ENCODE measurements at regions not wholly inside any gene's neighbourhood (a gene's known extent, or its start where the extent isn't known, plus 50 kb on each side); places are given as distances from the start of the nearest gene placed in this dataset.

- DNase-seq (ENCODE audit: extremely low read depth, low read depth) = no peak
Observed at GRCh38 chr20:40787941-40788340, 98.9 kb upstream of the MAFB start.

GRCh38 chr20:40797425-40797824 is 108.4 kb upstream of the MAFB start:
- peak; percentile 3 for DNase-seq (ENCODE audit: extremely low read depth, low read depth)
- TF ChIP-seq CTCF (IDR thresholded peaks at IDR 0.05; ENCODE audit: low read depth, low read length) = peak; percentile 73

More at GRCh38 chr20:40787941-40788340, 98.9 kb upstream of the MAFB start:
- TF ChIP-seq CTCF (IDR thresholded peaks at IDR 0.05; ENCODE audit: low read depth, low read length) = no peak

- DNase-seq (ENCODE audit: extremely low read depth, low read depth) = no peak
- TF ChIP-seq CTCF (IDR thresholded peaks at IDR 0.05; ENCODE audit: low read depth, low read length) = no peak
Observed at GRCh38 chr20:40798066-40798465, 109.0 kb upstream of the MAFB start.

GRCh38 chr20:40802886-40803285 is 113.8 kb upstream of the MAFB start:
- no peak for DNase-seq (ENCODE audit: extremely low read depth, low read depth)

GRCh38 chr20:40803381-40803780 is 114.3 kb upstream of the MAFB start:
- no peak for TF ChIP-seq CTCF (IDR thresholded peaks at IDR 0.05; ENCODE audit: low read depth, low read length)
- DNase-seq (ENCODE audit: extremely low read depth, low read depth) = no peak

More at GRCh38 chr20:40802886-40803285, 113.8 kb upstream of the MAFB start:
- TF ChIP-seq CTCF (IDR thresholded peaks at IDR 0.05; ENCODE audit: low read depth, low read length) = no peak

- DNase-seq (ENCODE audit: extremely low read depth, low read depth) = no peak
Observed at GRCh38 chr20:40805592-40805991, 116.6 kb upstream of the MAFB start.

More at GRCh38 chr20:40805592-40805991, 116.6 kb upstream of the MAFB start:
- TF ChIP-seq CTCF (IDR thresholded peaks at IDR 0.05; ENCODE audit: low read depth, low read length) = no peak

Measured in AG09319 (cell line).